ENCODE measurements at regions not wholly inside any gene's neighbourhood (a gene's known extent, or its start where the extent isn't known, plus 50 kb on each side); places are given as distances from the start of the nearest gene placed in this dataset.
"Not testable (repeated sequence)": the region's sequence is repeated elsewhere in the genome, so short reads cannot be mapped to it uniquely, and the experiment has no call there.

DNA sequence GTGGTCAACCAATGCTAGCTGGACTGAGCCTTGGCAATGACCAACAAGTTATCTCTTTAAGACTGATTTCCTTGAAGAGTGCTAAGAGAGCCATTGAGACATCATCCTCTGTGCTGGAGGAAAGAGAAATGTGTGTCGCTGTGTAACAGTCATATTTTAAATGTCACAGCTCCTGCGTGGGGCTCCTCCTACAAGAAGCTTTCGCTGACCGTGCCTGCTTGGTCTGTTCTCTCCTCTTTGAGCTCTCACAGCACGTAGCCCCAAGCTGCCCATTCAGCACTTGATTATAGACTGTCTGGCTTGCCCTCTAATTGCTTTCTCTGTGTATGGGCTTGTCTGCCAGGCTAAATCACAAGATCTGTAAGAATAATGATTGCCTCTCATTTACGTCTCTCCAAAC is 221.3 kb downstream of the FOXD2 start:
- H3K4me3 ChIP-seq = no peak overlapping the region
- H3K9ac ChIP-seq = no peak overlapping the region
- H4K20me1 ChIP-seq = no peaks in the 10 kb centered on the region
- TF ChIP-seq Cebpa-rat (IDR thresholded peaks at IDR 0.05) = no peak
- H3K27ac ChIP-seq = no peak overlapping the region
- peaks cover 0 to 31% (median 25%) of the 10 kb centered on the region in 10 experiments; a peak in 16 of 20 replicates for H3K4me1 ChIP-seq
- 0 out of 22 replicates have a peak, but pooled peaks cover 0 to 3% (median 0%) of the 10 kb centered on the region in 11 experiments for H3K27me3 ChIP-seq
- H3K4me2 ChIP-seq = no peak overlapping the region
- H3K9me3 ChIP-seq (replicated peaks in 1 of 11) = peaks cover 0 to 4% (median 2%) of the 10 kb centered on the region in 11 experiments; a peak in 8 of 22 replicates
- no peaks in the 10 kb centered on the region for H3K36me3 ChIP-seq

DNA sequence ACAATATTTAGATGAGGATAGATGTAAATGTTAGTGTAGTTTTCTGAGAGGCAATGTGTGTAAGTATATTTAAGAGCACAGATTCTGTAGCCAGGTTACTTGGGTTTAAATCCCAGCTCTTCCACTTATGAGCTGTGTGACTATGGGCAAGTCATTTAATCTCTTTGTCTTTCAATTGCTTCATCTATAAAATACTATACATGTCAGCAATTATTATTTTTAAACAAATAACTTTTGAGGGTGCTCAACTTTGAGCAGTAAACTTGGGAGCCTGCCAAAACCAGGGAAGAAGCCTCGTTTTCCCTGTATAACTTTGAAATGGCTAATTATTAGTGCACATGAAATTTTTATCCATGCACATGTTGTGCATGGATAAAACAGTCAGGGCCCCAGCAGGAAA is 222.8 kb downstream of the FOXD2 start:
- peak overlapping the region in 7 of 11 experiments; percentile 9 to 62 (median 54); a peak in 9 of 22 replicates for H3K4me2 ChIP-seq
- H3K4me3 ChIP-seq = no peak overlapping the region

GRCh38 chr1:47661040-47661439 is 223.2 kb downstream of the FOXD2 start:
- 0 out of 22 replicates have a peak, but pooled peaks cover 0 to 3% (median 0%) of the 10 kb centered on the region in 11 experiments for H3K27me3 ChIP-seq
- H3K4me3 ChIP-seq = no peak overlapping the region
- no peak for TF ChIP-seq Cebpa-rat (IDR thresholded peaks at IDR 0.05)
- no peak overlapping the region for H3K9ac ChIP-seq
- peaks cover 0 to 36% (median 26%) of the 10 kb centered on the region in 10 experiments; a peak in 16 of 20 replicates for H3K4me1 ChIP-seq
- H3K27ac ChIP-seq = no peak overlapping the region
- no peaks in the 10 kb centered on the region for H3K36me3 ChIP-seq
- H3K9me3 ChIP-seq (replicated peaks in 1 of 11) = peaks cover 0 to 20% (median 14%) of the 10 kb centered on the region in 11 experiments; a peak in 10 of 22 replicates
- H3K4me2 ChIP-seq = peak overlapping the region in 8 of 11 experiments; percentile 9 to 62 (median 52); a peak in 12 of 22 replicates
- H4K20me1 ChIP-seq = no peaks in the 10 kb centered on the region

More for the DNA sequence above, 222.8 kb downstream of the FOXD2 start:
- no peaks in the 10 kb centered on the region for H3K36me3 ChIP-seq
- H3K27ac ChIP-seq = no peak overlapping the region
- peaks cover 0 to 36% (median 26%) of the 10 kb centered on the region in 10 experiments; a peak in 16 of 20 replicates for H3K4me1 ChIP-seq
- no peaks in the 10 kb centered on the region for H4K20me1 ChIP-seq
- H3K9me3 ChIP-seq (replicated peaks in 1 of 11) = peaks cover 0 to 18% (median 12%) of the 10 kb centered on the region in 11 experiments; a peak in 9 of 22 replicates
- 0 out of 22 replicates have a peak, but pooled peaks cover 0 to 3% (median 0%) of the 10 kb centered on the region in 11 experiments for H3K27me3 ChIP-seq
- H3K9ac ChIP-seq = no peak overlapping the region
- TF ChIP-seq Cebpa-rat (IDR thresholded peaks at IDR 0.05) = no peak

GRCh38 chr1:47662068-47662467 is 224.2 kb downstream of the FOXD2 start:
- Histone ChIP-seq H3K27ac (no peak overlapping the region), H3K9ac (no peak overlapping the region), H4K20me1 (no peaks in the 10 kb centered on the region), H3K27me3 (0 out of 22 replicates have a peak, but pooled peaks cover 0 to 3% (median 0%) of the 10 kb centered on the region in 11 experiments), H3K4me3 (no peak overlapping the region), H3K4me2 (peak overlapping the region in 5 of 11 experiments; percentile 41 to 68 (median 63); a peak in 3 of 22 replicates), H3K4me1 (peaks cover 0 to 36% (median 26%) of the 10 kb centered on the region in 10 experiments; a peak in 16 of 20 replicates), H3K9me3 (replicated peaks in 1 of 11) (peaks cover 2 to 28% (median 20%) of the 10 kb centered on the region in 11 experiments; a peak in 17 of 22 replicates), H3K36me3 (no peaks in the 10 kb centered on the region)
- no peak for TF ChIP-seq Cebpa-rat (IDR thresholded peaks at IDR 0.05)

DNA sequence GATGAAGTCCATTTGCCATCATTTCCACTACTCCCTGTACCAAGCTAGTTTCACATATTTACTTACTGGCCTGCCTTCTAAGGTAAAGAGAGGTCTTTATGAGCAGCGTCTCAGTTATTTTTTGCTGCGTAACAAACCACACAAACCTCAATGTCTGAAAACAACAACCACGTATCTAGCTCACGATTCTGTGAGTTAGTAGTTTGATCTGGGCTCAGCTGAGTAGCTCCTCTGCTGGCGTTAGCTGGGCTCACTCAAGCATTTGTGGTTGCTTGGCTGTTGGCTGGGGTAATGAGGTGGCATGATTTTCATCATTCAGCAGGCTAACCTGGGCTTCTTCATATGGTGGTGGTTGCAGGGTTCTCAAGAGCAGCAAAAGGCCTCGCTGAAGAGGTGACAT is 225.4 kb downstream of the FOXD2 start:
- H3K4me1 ChIP-seq = peaks cover 0 to 46% (median 28%) of the 10 kb centered on the region in 10 experiments; a peak in 16 of 20 replicates
- no peaks in the 10 kb centered on the region for H3K27me3 ChIP-seq
- no peaks in the 10 kb centered on the region for H4K20me1 ChIP-seq
- no peaks in the 10 kb centered on the region for H3K36me3 ChIP-seq
- H3K27ac ChIP-seq = no peak overlapping the region
- H3K9ac ChIP-seq = no peak overlapping the region
- peaks cover 7 to 40% (median 27%) of the 10 kb centered on the region in 11 experiments; a peak in 17 of 22 replicates for H3K9me3 ChIP-seq (replicated peaks in 1 of 11)
- no peak for TF ChIP-seq Cebpa-rat (IDR thresholded peaks at IDR 0.05)
- H3K4me3 ChIP-seq = no peak overlapping the region
- peak overlapping the region in 9 of 11 experiments; percentile 14 to 68 (median 47); a peak in 17 of 22 replicates for H3K4me2 ChIP-seq

DNA sequence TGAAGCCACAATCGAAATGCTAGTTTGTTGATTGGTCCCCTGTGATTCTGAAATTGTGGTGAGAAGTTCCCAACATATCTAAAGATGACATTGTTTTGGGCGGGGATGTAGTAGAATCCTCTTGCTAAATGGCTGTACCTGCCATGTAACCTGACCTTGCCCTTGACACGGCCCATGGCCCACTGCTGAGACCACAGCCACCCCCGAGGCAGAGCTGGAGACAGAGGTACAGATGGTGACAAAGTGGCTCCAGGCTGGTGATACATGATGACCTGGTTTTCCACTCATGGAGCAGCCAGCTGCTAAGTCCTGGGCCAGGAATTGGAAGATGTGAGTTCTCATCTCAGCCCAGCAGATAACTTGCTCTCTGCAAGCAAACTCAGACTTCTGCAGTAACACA is 226.5 kb downstream of the FOXD2 start:
- Histone ChIP-seq H4K20me1 (no peaks in the 10 kb centered on the region), H3K4me1 (peaks cover 0 to 57% (median 39%) of the 10 kb centered on the region in 10 experiments; a peak in 16 of 20 replicates), H3K4me2 (peak overlapping the region in 6 of 11 experiments; percentile 31 to 68 (median 56); a peak in 8 of 22 replicates), H3K27me3 (no peaks in the 10 kb centered on the region), H3K9ac (no peak overlapping the region), H3K9me3 (replicated peaks in 1 of 11) (peaks cover 7 to 43% (median 29%) of the 10 kb centered on the region in 11 experiments; a peak in 17 of 22 replicates), H3K4me3 (no peak overlapping the region), H3K36me3 (no peaks in the 10 kb centered on the region), H3K27ac (no peak overlapping the region)
- no peak for TF ChIP-seq Cebpa-rat (IDR thresholded peaks at IDR 0.05)

GRCh38 chr1:47664896-47665295 is 227.1 kb downstream of the FOXD2 start:
- not testable (repeated sequence) for H3K4me2 ChIP-seq, H3K9ac ChIP-seq, H3K27ac ChIP-seq, H3K36me3 ChIP-seq, H4K20me1 ChIP-seq, H3K27me3 ChIP-seq, H3K4me3 ChIP-seq
- Histone ChIP-seq H3K4me1 (peaks cover 0 to 63% (median 41%) of the 10 kb centered on the region in 10 experiments; a peak in 16 of 20 replicates), H3K9me3 (replicated peaks in 1 of 11) (peaks cover 7 to 43% (median 29%) of the 10 kb centered on the region in 11 experiments; a peak in 17 of 22 replicates)

GRCh38 chr1:47669081-47669585 is 231.3 kb downstream of the FOXD2 start:
- Histone ChIP-seq H4K20me1 (no peaks in the 10 kb centered on the region), H3K4me1 (peaks cover 0 to 31% (median 16%) of the 10 kb centered on the region in 10 experiments; a peak in 13 of 20 replicates), H3K4me3 (no peak overlapping the region), H3K9me3 (replicated peaks in 1 of 11) (peaks cover 32 to 49% (median 44%) of the 10 kb centered on the region in 11 experiments), H3K27me3 (no peaks in the 10 kb centered on the region), H3K36me3 (no peaks in the 10 kb centered on the region), H3K4me2 (peak overlapping the region in 8 of 11 experiments; percentile 18 to 70 (median 53); a peak in 15 of 22 replicates), H3K9ac (no peak overlapping the region), H3K27ac (no peak overlapping the region)
- no peak for TF ChIP-seq Cebpa-rat (IDR thresholded peaks at IDR 0.05)

- no peaks in the 10 kb centered on the region; a peak in 1 of 22 replicates for H3K27me3 ChIP-seq
- H3K9me3 ChIP-seq (replicated peaks in 1 of 11) = peaks cover 13 to 30% (median 23%) of the 10 kb centered on the region in 11 experiments; a peak in 21 of 22 replicates
- H3K4me3 ChIP-seq = no peak overlapping the region
- no peak for TF ChIP-seq Cebpa-rat (IDR thresholded peaks at IDR 0.05)
- no peaks in the 10 kb centered on the region for H4K20me1 ChIP-seq
- no peaks in the 10 kb centered on the region for H3K36me3 ChIP-seq
- H3K4me1 ChIP-seq = peaks cover 0 to 39% (median 28%) of the 10 kb centered on the region in 10 experiments; a peak in 14 of 20 replicates
- H3K4me2 ChIP-seq = no peak overlapping the region
- H3K9ac ChIP-seq = no peak overlapping the region
- no peak overlapping the region for H3K27ac ChIP-seq
These were observed 234.8 kb downstream of the FOXD2 start for GRCh38 chr1:47672622-47673021.

All from BLaER1 treated with 17β-estradiol and CSF1 and Interleukin-3, amounts not matched to agents 10 nM and 100 nM (cell line).